Gastrocnemius medialis (tissue), 4 donors: ENCODE measurements at regions not wholly inside any gene's neighbourhood (a gene's known extent, or its start where the extent isn't known, plus 50 kb on each side); places are given as distances from the start of the nearest gene placed in this dataset.
"Not testable (repeated sequence)": the region's sequence is repeated elsewhere in the genome, so short reads cannot be mapped to it uniquely, and the experiment has no call there.

Source experiments
- ATAC-seq, 2 donors: fragments of 150-250 bp; one replicate each; pipeline ENCODE4 v1.9.1; 2016
- DNase-seq, 2 donors: peaks; one replicate each; pipeline ENCODE4 v3.0.0-alpha.2; 2019
- H3K27ac ChIP-seq, 4 donors: fragments of 200-600 bp; sonication (generic); 1 replicate in 1 of 4; 2 replicates in 3 of 4; pipeline ENCODE4 v1.5.1; 2016 to 2018; ENCODE audit warnings: mild to moderate bottlenecking in 2 of 4, moderate library complexity in 1 of 4
- H3K27me3 ChIP-seq, 3 donors: fragments of 200-600 bp; sonication (generic) in 2 of 3; 1 replicate in 1 of 3; 2 replicates in 2 of 3; pipeline versions ENCODE4 v1.5.1 to v1.6.0; 2016 to 2019; ENCODE audit warnings: mild to moderate bottlenecking in 1 of 3, moderate library complexity in 1 of 3
- H3K36me3 ChIP-seq, 2 donors: fragments of 200-600 bp; sonication (generic) in 1 of 2; one replicate each; pipeline ENCODE4 v1.5.1; 2017 to 2018
- H3K4me1 ChIP-seq, 2 donors: fragments of 200-600 bp; sonication (generic) in 1 of 2; one replicate each; pipeline ENCODE4 v1.5.1; 2016 to 2017; ENCODE audit warnings: mild to moderate bottlenecking in 2 of 2
- H3K4me3 ChIP-seq, 4 donors: fragments of 200-600 bp; sonication (generic) in 3 of 4; 1 replicate in 1 of 4; 2 replicates in 3 of 4; pipeline ENCODE4 v1.5.1; 2016 to 2019; ENCODE audit warnings: mild to moderate bottlenecking in 2 of 4
- H3K9me3 ChIP-seq, 3 donors: fragments of 200-600 bp; sonication (generic) in 2 of 3; 1 replicate in 1 of 3; 2 replicates in 2 of 3; pipeline ENCODE4 v1.5.1; 2016 to 2019
- POLR2A ChIP-seq, 2 donors: fragments of 450-650 bp; IDR thresholded peaks; one replicate each; pipeline ENCODE4 v1.6.1; 2017; ENCODE audit warnings: antibody characterized with exemption in 2 of 2, mild to moderate bottlenecking in 2 of 2, moderate library complexity in 2 of 2
- in situ Hi-C, 4 donors: fragments of 200-750 bp; cut with MboI; loops; one replicate each; pipeline versions ENCODE4 v1.15.0 to v1.8.0; 2017; ENCODE audit warnings: low sequenced_read_pairs in 4 of 4
- intact Hi-C: fragments of 100-400 bp; cut with DNase I; formaldehyde crosslinking; loops from one replicate; pipeline ENCODE4 v1.15.1; 2023; ENCODE audit warnings: low total_unique reads
- TF ChIP-seq, protein P1 (sequence below), 5 experiments: fragments of 450-650 bp in 3 of 5; fragments of 200-600 bp in 2 of 5; sonication (generic) in 2 of 5; IDR thresholded peaks in 4 of 5; conservative IDR thresholded peaks in 1 of 5; 1 replicate in 4 of 5; 2 replicates in 1 of 5; pipeline ENCODE4 v1.5.1; 2016 to 2019; ENCODE audit warnings: antibody characterized with exemption in 5 of 5, mild to moderate bottlenecking in 3 of 5, moderate library complexity in 3 of 5

DNA sequence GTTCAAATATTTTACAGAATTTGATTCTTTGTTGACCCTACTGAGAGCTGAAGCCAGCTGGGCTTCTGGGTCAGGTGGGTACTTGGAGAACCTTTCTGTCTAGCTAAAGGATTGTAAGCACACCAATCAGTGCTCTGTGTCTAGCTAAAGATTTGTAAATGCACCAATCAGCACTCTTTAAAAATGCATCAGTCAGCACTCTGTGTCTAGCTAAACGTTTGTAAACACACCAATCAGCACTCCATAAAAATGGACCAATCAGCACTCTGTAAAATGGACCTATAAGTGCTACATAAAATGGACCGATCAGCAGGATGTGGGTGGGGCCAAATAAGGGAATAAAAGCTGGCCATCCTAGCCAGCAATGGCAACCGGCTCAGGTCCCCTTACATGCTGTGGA, 76.4 kb upstream of the TMSB4Y start:
- H3K36me3 ChIP-seq, H3K27me3 ChIP-seq, ATAC-seq, in situ Hi-C loops, H3K4me1 ChIP-seq, intact Hi-C loops, H3K9me3 ChIP-seq, H3K27ac ChIP-seq, DNase-seq, H3K4me3 ChIP-seq: not testable (repeated sequence)

DNA sequence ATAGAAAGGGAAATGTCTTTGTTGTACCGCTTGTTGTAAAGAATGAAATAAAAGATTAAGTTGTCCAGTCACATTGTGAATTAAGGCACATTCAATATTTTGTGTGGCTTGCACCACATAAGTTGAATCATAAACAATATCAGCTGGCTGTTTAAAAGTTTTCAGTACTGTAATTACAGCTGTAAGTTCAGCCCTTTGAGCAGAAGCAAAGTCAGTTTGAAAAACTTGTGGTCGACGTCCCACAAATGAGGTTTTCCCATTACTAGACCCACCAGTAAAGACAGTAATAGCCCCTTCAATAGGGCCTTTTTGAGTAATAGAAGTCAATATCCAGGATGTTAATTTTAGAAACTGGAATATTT, 87.8 kb upstream of the TMSB4Y start:
- TF ChIP-seq, protein P1, sequence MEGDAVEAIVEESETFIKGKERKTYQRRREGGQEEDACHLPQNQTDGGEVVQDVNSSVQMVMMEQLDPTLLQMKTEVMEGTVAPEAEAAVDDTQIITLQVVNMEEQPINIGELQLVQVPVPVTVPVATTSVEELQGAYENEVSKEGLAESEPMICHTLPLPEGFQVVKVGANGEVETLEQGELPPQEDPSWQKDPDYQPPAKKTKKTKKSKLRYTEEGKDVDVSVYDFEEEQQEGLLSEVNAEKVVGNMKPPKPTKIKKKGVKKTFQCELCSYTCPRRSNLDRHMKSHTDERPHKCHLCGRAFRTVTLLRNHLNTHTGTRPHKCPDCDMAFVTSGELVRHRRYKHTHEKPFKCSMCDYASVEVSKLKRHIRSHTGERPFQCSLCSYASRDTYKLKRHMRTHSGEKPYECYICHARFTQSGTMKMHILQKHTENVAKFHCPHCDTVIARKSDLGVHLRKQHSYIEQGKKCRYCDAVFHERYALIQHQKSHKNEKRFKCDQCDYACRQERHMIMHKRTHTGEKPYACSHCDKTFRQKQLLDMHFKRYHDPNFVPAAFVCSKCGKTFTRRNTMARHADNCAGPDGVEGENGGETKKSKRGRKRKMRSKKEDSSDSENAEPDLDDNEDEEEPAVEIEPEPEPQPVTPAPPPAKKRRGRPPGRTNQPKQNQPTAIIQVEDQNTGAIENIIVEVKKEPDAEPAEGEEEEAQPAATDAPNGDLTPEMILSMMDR (IDR thresholded peaks at IDR 0.05 in 4 of 5, conservative IDR thresholded peaks at IDR 0.05 in 1 of 5) = no peak
- TF ChIP-seq POLR2A (IDR thresholded peaks at IDR 0.05) = no peak
- Histone ChIP-seq H3K4me1 (no peaks in the 10 kb centered on the region), H3K27me3 (no peaks in the 10 kb centered on the region), H3K4me3 (no peak overlapping the region), H3K27ac (no peak overlapping the region), H3K36me3 (no peaks in the 10 kb centered on the region), H3K9me3 (no peaks in the 10 kb centered on the region)
- DNase-seq = no peak
- ATAC-seq = no peak
- in situ Hi-C loops = no loop called here
- intact Hi-C loops = no loop called here

DNA sequence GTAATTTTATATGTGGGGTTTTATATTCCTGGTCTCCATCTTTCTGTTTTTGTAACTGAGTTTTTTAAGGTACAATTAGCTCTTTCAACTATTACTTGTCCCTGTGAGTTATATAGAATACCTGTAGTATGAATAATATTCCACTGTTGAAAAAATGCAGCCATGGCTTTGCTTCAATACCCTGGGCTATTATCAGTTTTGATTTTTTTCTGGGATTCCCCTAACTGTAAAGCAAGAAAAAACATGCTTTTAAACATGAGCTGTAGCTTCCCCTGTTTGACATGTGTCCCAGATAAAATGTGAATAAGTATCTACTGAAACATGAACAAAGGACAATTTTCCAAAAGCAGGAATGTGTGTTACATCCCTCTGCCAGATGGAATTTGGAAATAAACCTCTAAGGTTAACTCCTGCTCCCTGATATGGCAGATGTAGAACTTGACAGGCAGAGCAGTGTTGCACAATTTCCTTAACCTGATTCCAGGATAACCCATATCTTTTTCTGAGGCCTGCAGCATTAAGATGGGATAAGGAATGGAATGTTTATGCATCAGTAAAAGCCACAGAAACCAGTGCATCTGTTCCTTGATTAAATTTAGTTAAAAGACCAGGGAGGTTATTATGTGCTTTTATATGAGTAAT, 88.3 kb upstream of the TMSB4Y start:
- H3K27me3 ChIP-seq = no peaks in the 10 kb centered on the region
- no peaks in the 10 kb centered on the region for H3K4me1 ChIP-seq
- intact Hi-C loops = no loop called here
- TF ChIP-seq POLR2A (IDR thresholded peaks at IDR 0.05) = no peak
- TF ChIP-seq, protein P1 (IDR thresholded peaks at IDR 0.05 in 4 of 5, conservative IDR thresholded peaks at IDR 0.05 in 1 of 5) = no peak
- no peak overlapping the region for H3K4me3 ChIP-seq
- H3K27ac ChIP-seq = no peak overlapping the region
- no peaks in the 10 kb centered on the region for H3K36me3 ChIP-seq
- no peak for DNase-seq
- no peak for ATAC-seq
- in situ Hi-C loops = no loop called here
- H3K9me3 ChIP-seq = no peaks in the 10 kb centered on the region

DNA sequence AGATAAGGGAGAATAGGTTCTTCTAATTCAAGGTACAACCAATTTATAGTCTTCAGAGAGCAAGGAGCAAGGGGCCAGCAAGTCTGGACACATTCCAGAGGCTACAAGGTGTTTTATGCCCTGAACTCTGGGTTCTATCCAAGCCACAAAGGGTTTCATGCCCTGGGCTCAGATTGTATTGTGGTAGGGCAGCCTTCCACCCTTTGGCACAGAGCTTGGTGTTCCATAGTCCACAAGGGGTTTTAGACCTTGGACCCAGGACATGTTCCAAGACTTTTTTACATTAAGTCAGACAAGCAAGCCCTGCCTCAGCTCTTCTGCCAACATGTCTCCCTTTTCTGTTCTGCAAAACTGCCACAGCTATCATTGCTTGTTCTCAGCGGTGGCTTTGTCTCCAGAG, 90.8 kb upstream of the TMSB4Y start:
- in situ Hi-C loops = no loop called here
- ATAC-seq = no peak
- H3K27me3 ChIP-seq = no peaks in the 10 kb centered on the region

DNA sequence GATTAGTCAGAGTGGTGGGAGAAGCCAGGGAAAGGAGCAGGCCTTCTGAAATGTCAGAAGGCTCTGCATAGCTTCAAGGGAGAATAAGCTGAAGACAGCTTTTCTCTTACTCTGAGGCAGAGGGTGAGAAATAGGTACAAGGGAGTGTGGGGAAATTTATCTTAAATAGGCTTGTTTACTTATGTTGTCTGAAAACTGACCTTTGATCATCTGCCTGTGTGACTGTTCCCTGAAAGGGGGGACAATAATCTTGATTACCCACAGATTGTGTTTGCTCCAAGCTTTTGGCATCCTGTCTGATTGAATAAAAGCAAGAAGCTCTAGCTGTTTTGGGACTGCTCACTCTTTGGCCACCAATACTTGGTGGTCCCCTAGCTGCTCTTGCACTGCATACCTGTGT, 91.7 kb upstream of the TMSB4Y start:
- in situ Hi-C loops = no loop called here
- DNase-seq = no peak
- Histone ChIP-seq H3K27ac (no peak overlapping the region), H3K4me3 (no peak overlapping the region), H3K9me3 (no peaks in the 10 kb centered on the region), H3K27me3 (no peaks in the 10 kb centered on the region), H3K36me3 (no peaks in the 10 kb centered on the region), H3K4me1 (no peaks in the 10 kb centered on the region)
- no peak for ATAC-seq
- TF ChIP-seq POLR2A (IDR thresholded peaks at IDR 0.05) = no peak
- TF ChIP-seq, protein P1 (IDR thresholded peaks at IDR 0.05 in 4 of 5, conservative IDR thresholded peaks at IDR 0.05 in 1 of 5) = no peak
- intact Hi-C loops = no loop called here

More for the DNA sequence above, 90.8 kb upstream of the TMSB4Y start:
- Histone ChIP-seq H3K4me1 (no peaks in the 10 kb centered on the region), H3K9me3 (no peaks in the 10 kb centered on the region), H3K36me3 (no peaks in the 10 kb centered on the region), H3K4me3 (no peak overlapping the region), H3K27ac (no peak overlapping the region)
- DNase-seq = no peak
- intact Hi-C loops = no loop called here
- TF ChIP-seq, protein P1 (IDR thresholded peaks at IDR 0.05 in 4 of 5, conservative IDR thresholded peaks at IDR 0.05 in 1 of 5) = no peak
- TF ChIP-seq POLR2A (IDR thresholded peaks at IDR 0.05) = no peak
